SK-N-SH (cell line): ENCODE measurements at regions not wholly inside any gene's neighbourhood (a gene's known extent, or its start where the extent isn't known, plus 50 kb on each side); places are given as distances from the start of the nearest gene placed in this dataset.
"Not testable (repeated sequence)": the region's sequence is repeated elsewhere in the genome, so short reads cannot be mapped to it uniquely, and the experiment has no call there.

Source experiments
- CTCF ChIA-PET: fragments of 300-600, 350-600 bp; formaldehyde crosslinking; extraction: SDS; loops from one replicate; lab custom pipeline; 2021; lab: Yijun Ruan, JAX
- POLR2A ChIA-PET: fragments of 350-600 bp; sonication (Branson Sonifier 250); formaldehyde crosslinking; extraction: SDS; loops from one replicate; lab custom pipeline; 2020; ENCODE audit warnings: antibody characterized with exemption, inconsistent platforms; lab: Yijun Ruan, JAX
- DNase-seq: peaks from one replicate; pipeline ENCODE4 v3.0.0; 2012
- H2AFZ ChIP-seq: fragments of 200-600 bp; sonication (generic); 2 replicates; pipeline ENCODE4 v1.8.1; 2016; ENCODE audit warnings: antibody characterized with exemption, mild to moderate bottlenecking, low read depth
- H3F3A ChIP-seq: fragments of 200-600 bp; sonication (generic); replicated peaks from 2 replicates; pipeline ENCODE3; 2016; ENCODE audit warnings: antibody characterized with exemption, mild to moderate bottlenecking; ENCODE audit not compliant: insufficient read depth
- H3K27ac ChIP-seq, 2 experiments: fragments of 200-500 bp in 1 of 2; fragments of 200-600 bp in 1 of 2; sonication (Bioruptor generic) in 1 of 2; sonication (generic), shearing (Covaris generic) in 1 of 2; 2 replicates each; pipeline versions ENCODE4 v1.5.1 to v1.6.1; 2014 to 2016; ENCODE audit warnings: low read depth in 2 of 2, inconsistent platforms in 1 of 2, low read length in 1 of 2, mild to moderate bottlenecking in 1 of 2, mixed read lengths in 1 of 2
- H3K27me3 ChIP-seq: fragments of 200-600 bp; sonication (generic), shearing (Covaris generic); 2 replicates; pipeline ENCODE4 v1.6.1; 2016; ENCODE audit warnings: mixed run types; ENCODE audit not compliant: insufficient read depth
- H3K36me3 ChIP-seq, 2 experiments: fragments of 200-500 bp in 1 of 2; fragments of 200-600 bp in 1 of 2; sonication (Bioruptor generic) in 1 of 2; sonication (generic) in 1 of 2; replicated peaks in 1 of 2; 2 replicates each; pipeline versions ENCODE3 to v1.5.1; 2014 to 2016; ENCODE audit warnings: low read length in 1 of 2, mild to moderate bottlenecking in 1 of 2; ENCODE audit not compliant: insufficient read depth in 2 of 2, control insufficient read depth in 1 of 2
- H3K4me1 ChIP-seq, 2 experiments: fragments of 200-500 bp in 1 of 2; fragments of 200-600 bp in 1 of 2; sonication (Bioruptor generic) in 1 of 2; sonication (generic), shearing (Covaris generic) in 1 of 2; 2 replicates each; pipeline versions ENCODE4 v1.5.1 to v1.6.1; 2014 to 2016; ENCODE audit warnings: low read depth in 1 of 2, low read length in 1 of 2, mixed run types in 1 of 2; ENCODE audit not compliant: insufficient read depth in 2 of 2, control insufficient read depth in 1 of 2
- H3K4me2 ChIP-seq: fragments of 200-600 bp; sonication (generic), shearing (Covaris generic); 2 replicates; pipeline ENCODE4 v1.6.1; 2017; ENCODE audit warnings: mixed run types
- H3K4me3 ChIP-seq, 2 experiments: fragments of 200-500 bp in 1 of 2; fragments of 200-600 bp in 1 of 2; sonication (Bioruptor generic) in 1 of 2; sonication (generic), shearing (Covaris generic) in 1 of 2; 2 replicates each; pipeline versions ENCODE4 v1.5.1 to v1.8.1; 2014 to 2016; ENCODE audit warnings: low read depth in 2 of 2, inconsistent platforms in 1 of 2, low read length in 1 of 2, mild to moderate bottlenecking in 1 of 2, mixed read lengths in 1 of 2, moderate library complexity in 1 of 2
- H3K79me2 ChIP-seq: fragments of 200-600 bp; sonication (generic); 2 replicates; pipeline ENCODE4 v1.8.1; 2017; ENCODE audit warnings: mild to moderate bottlenecking; ENCODE audit not compliant: insufficient read depth
- H3K9ac ChIP-seq: fragments of 200-600 bp; sonication (generic); 2 replicates; pipeline ENCODE4 v1.6.1; 2017; ENCODE audit warnings: mixed run types
- H3K9me2 ChIP-seq: fragments of 200-600 bp; sonication (generic); 2 replicates; pipeline ENCODE4 v1.6.1; 2017; ENCODE audit warnings: mixed run types
- H3K9me3 ChIP-seq: fragments of 200-600 bp; sonication (generic); 2 replicates; pipeline ENCODE4 v1.6.1; 2017; ENCODE audit warnings: mixed run types, mild to moderate bottlenecking, moderate library complexity
- H4K20me1 ChIP-seq: fragments of 200-600 bp; sonication (generic); 2 replicates; pipeline ENCODE4 v1.6.1; 2017; ENCODE audit warnings: mild to moderate bottlenecking, mixed run types; ENCODE audit not compliant: insufficient read depth
- MEF2A ChIP-seq: IDR thresholded peaks from 2 replicates; pipeline ENCODE4 v1.4.0; 2012; ENCODE audit warnings: low read depth, borderline replicate concordance
- MXI1 ChIP-seq: IDR thresholded peaks from 2 replicates; pipeline ENCODE4 v1.6.1; 2012; ENCODE audit warnings: mild to moderate bottlenecking, low read depth, low read length, improper control_type of control experiment
- NFIC ChIP-seq: IDR thresholded peaks from 2 replicates; pipeline ENCODE4 v1.4.0; 2012; ENCODE audit warnings: borderline replicate concordance
- USF1 ChIP-seq: IDR thresholded peaks from 2 replicates; pipeline ENCODE4 v1.4.0; 2012; ENCODE audit warnings: low read depth, borderline replicate concordance
- YY1 ChIP-seq: IDR thresholded peaks from 2 replicates; pipeline ENCODE4 v1.4.0; 2012; ENCODE audit warnings: low read depth, mild to moderate bottlenecking
- ZBTB33 ChIP-seq: IDR thresholded peaks from 2 replicates; pipeline ENCODE4 v1.4.0; 2012; ENCODE audit warnings: low read depth, borderline replicate concordance
- WGBS: methylation state at CpG from one replicate; pipeline ENCODE4 v1.1.6; 2017; ENCODE audit warnings: low lambda C conversion rate; 5-methylcytosine and 5-hydroxymethylcytosine counted together

GRCh38 chr15:22258398-22259150 lies 178.2 kb downstream of the OR4M2 start:
- no peaks in the 10 kb centered on the region for H3K36me3 ChIP-seq
- 0 out of 2 replicates have a peak, but pooled peaks cover 3% of the 10 kb centered on the region for H4K20me1 ChIP-seq
- H3K27ac ChIP-seq: no peak overlapping the region
- no peaks in the 10 kb centered on the region for H3K9me3 ChIP-seq
- no peak overlapping the region for H3K9ac ChIP-seq
- no peaks in the 10 kb centered on the region for H3K9me2 ChIP-seq
- TF ChIP-seq USF1 (peak; percentile 14; the same call in 1 of the 2 replicates), NFIC (no peak), MXI1 (0 out of 2 replicates have a peak, but pooled peaks have one; percentile 21), YY1 (no peak)
- TF ChIP-seq, all 33 proteins: peak for 2
- H3K4me2 ChIP-seq: peak overlapping the region; percentile 59
- ChIA-PET POLR2A (no interaction called here), CTCF (no interaction called here)
- 43% methylated on average over 30 of the region's 59 CpGs for WGBS
- H2AFZ ChIP-seq: no peak overlapping the region
- H3K4me1 ChIP-seq: peaks cover 0 to 13% of the 10 kb centered on the region in 2 experiments; a peak in 1 of 4 replicates
- no peaks in the 10 kb centered on the region for H3F3A ChIP-seq
- DNase-seq: peak; percentile 44
- no peaks in the 10 kb centered on the region for H3K79me2 ChIP-seq
- H3K4me3 ChIP-seq: peak overlapping the region; percentile 12 to 31; a peak in 3 of 4 replicates
- H3K27me3 ChIP-seq: no peaks in the 10 kb centered on the region

- H3K27me3 ChIP-seq, H3K27ac ChIP-seq, H3K9me2 ChIP-seq, H3F3A ChIP-seq, H4K20me1 ChIP-seq, H3K79me2 ChIP-seq, H3K9ac ChIP-seq, DNase-seq, POLR2A ChIA-PET, H3K36me3 ChIP-seq, H3K9me3 ChIP-seq, CTCF ChIA-PET, H2AFZ ChIP-seq: not testable (repeated sequence)
- Histone ChIP-seq H3K4me3 (peak overlapping the region; percentile 12 to 31; a peak in 1 of 4 replicates), H3K4me1 (peaks cover 0 to 13% of the 10 kb centered on the region in 2 experiments; a peak in 1 of 4 replicates), H3K4me2 (peak overlapping the region; percentile 59)
- WGBS: 70% methylated on average over 37 of the region's 37 CpGs
Observed at GRCh38 chr15:22259151-22259750, 178.9 kb downstream of the OR4M2 start.

GRCh38 chr15:22259881-22260421 lies 179.6 kb downstream of the OR4M2 start:
- H2AFZ ChIP-seq: no peak overlapping the region
- no peaks in the 10 kb centered on the region for H3K36me3 ChIP-seq
- H3F3A ChIP-seq: no peaks in the 10 kb centered on the region
- H3K9me2 ChIP-seq: no peaks in the 10 kb centered on the region
- H4K20me1 ChIP-seq: 0 out of 2 replicates have a peak, but pooled peaks cover 3% of the 10 kb centered on the region
- H3K4me2 ChIP-seq: peak overlapping the region; percentile 59
- no peaks in the 10 kb centered on the region for H3K9me3 ChIP-seq
- no peak overlapping the region for H3K9ac ChIP-seq
- no peaks in the 10 kb centered on the region for H3K79me2 ChIP-seq
- CTCF ChIA-PET: no interaction called here
- DNase-seq: no peak
- peaks cover 0 to 13% of the 10 kb centered on the region in 2 experiments; a peak in 1 of 4 replicates for H3K4me1 ChIP-seq
- peak overlapping the region in 1 of 2 experiments; percentile 12; a peak in 1 of 4 replicates for H3K4me3 ChIP-seq
- 27% methylated on average over 7 of the region's 7 CpGs for WGBS
- TF ChIP-seq MEF2A (no peak), ZBTB33 (no peak)
- TF ChIP-seq, all 33 proteins: peak for 0
- POLR2A ChIA-PET: no interaction called here
- Histone ChIP-seq H3K27me3 (no peaks in the 10 kb centered on the region), H3K27ac (no peak overlapping the region)
